ENCODE measurements at regions not wholly inside any gene's neighbourhood (a gene's known extent, or its start where the extent isn't known, plus 50 kb on each side); places are given as distances from the start of the nearest gene placed in this dataset.

GRCh38 chr15:61798631-61799030, 261.6 kb downstream of the VPS13C start:
- DNase-seq (ENCODE audit: low spot score) = no peak

GRCh38 chr15:61796056-61796455, 264.2 kb downstream of the VPS13C start:
- no peak for DNase-seq (ENCODE audit: low spot score)

- DNase-seq (ENCODE audit: low spot score) = no peak
These were observed 265.4 kb downstream of the VPS13C start for GRCh38 chr15:61794881-61795280.

GRCh38 chr15:61794276-61794675, 266.0 kb downstream of the VPS13C start:
- DNase-seq (ENCODE audit: low spot score) = no peak

- DNase-seq (ENCODE audit: low spot score) = no peak
These were observed 275.5 kb downstream of the VPS13C start for GRCh38 chr15:61784734-61785133.

GRCh38 chr15:61780278-61780980, 279.8 kb downstream of the VPS13C start:
- no peak for DNase-seq (ENCODE audit: low spot score)

- DNase-seq (ENCODE audit: low spot score) = no peak
These were observed 282.6 kb downstream of the VPS13C start for GRCh38 chr15:61777689-61778088.

GRCh38 chr15:61769557-61769956, 290.7 kb downstream of the VPS13C start:
- no peak for DNase-seq (ENCODE audit: low spot score)

GRCh38 chr15:61768131-61768530, 292.1 kb downstream of the VPS13C start:
- no peak for DNase-seq (ENCODE audit: low spot score)

GRCh38 chr15:61764981-61765380, 295.3 kb downstream of the VPS13C start:
- no peak for DNase-seq (ENCODE audit: low spot score)

GRCh38 chr15:61764141-61764540, 296.1 kb downstream of the VPS13C start:
- no peak for DNase-seq (ENCODE audit: low spot score)

GRCh38 chr15:61762676-61763075, 297.6 kb downstream of the VPS13C start:
- DNase-seq (ENCODE audit: low spot score) = no peak

GRCh38 chr15:61759639-61760038, 300.6 kb downstream of the VPS13C start:
- no peak for DNase-seq (ENCODE audit: low spot score)

- DNase-seq (ENCODE audit: low spot score) = no peak
These were observed 304.0 kb downstream of the VPS13C start for GRCh38 chr15:61756071-61756820.

- no peak for DNase-seq (ENCODE audit: low spot score)
These were observed 304.8 kb downstream of the VPS13C start for GRCh38 chr15:61755467-61755866.

GRCh38 chr15:61753018-61753710, 307.1 kb downstream of the VPS13C start:
- DNase-seq (ENCODE audit: low spot score) = no peak

- no peak for DNase-seq (ENCODE audit: low spot score)
These were observed 308.2 kb downstream of the VPS13C start for GRCh38 chr15:61752001-61752400.

- no peak for DNase-seq (ENCODE audit: low spot score)
These were observed 309.8 kb downstream of the VPS13C start for GRCh38 chr15:61750271-61751084.

- DNase-seq (ENCODE audit: low spot score) = no peak
These were observed 311.1 kb downstream of the VPS13C start for GRCh38 chr15:61749169-61749568.

- no peak for DNase-seq (ENCODE audit: low spot score)
These were observed 311.7 kb downstream of the VPS13C start for GRCh38 chr15:61748529-61748928.

GRCh38 chr15:61746589-61746988, 313.7 kb downstream of the VPS13C start:
- no peak for DNase-seq (ENCODE audit: low spot score)

GRCh38 chr15:61743345-61743909, 316.8 kb downstream of the VPS13C start:
- no peak for DNase-seq (ENCODE audit: low spot score)
